K562 (cell line): ENCODE measurements at regions not wholly inside any gene's neighbourhood (a gene's known extent, or its start where the extent isn't known, plus 50 kb on each side); places are given as distances from the start of the nearest gene placed in this dataset.
"Not testable (repeated sequence)": the region's sequence is repeated elsewhere in the genome, so short reads cannot be mapped to it uniquely, and the experiment has no call there.

Experiments
- CBX2 ChIP-seq: fragments of 200-600 bp; sonication (generic); IDR thresholded peaks from one replicate; pipeline ENCODE4 v1.6.1; 2012; ENCODE audit warnings: mild to moderate bottlenecking, low read length, inconsistent platforms; ENCODE audit not compliant: insufficient read depth, poor library complexity, severe bottlenecking
- CTBP1 ChIP-seq: fragments of 450-650 bp; IDR thresholded peaks from 2 replicates; pipeline ENCODE4 v1.6.1; 2016; ENCODE audit warnings: borderline replicate concordance
- MTA3 ChIP-seq: fragments of 450-650 bp; formaldehyde crosslinking; IDR thresholded peaks from 2 replicates; pipeline ENCODE4 v1.6.1; 2017; ENCODE audit warnings: mild to moderate bottlenecking, borderline replicate concordance
- MYBL2 ChIP-seq, 2 experiments: fragments of 450-650 bp in 1 of 2; sonication (generic) in 1 of 2; formaldehyde crosslinking in 1 of 2; IDR thresholded peaks; 2 replicates each; pipeline versions ENCODE4 v1.6.1 to v1.8.1; 2017 to 2022; ENCODE audit warnings: borderline replicate concordance in 1 of 2, inconsistent platforms in 1 of 2, low read depth in 1 of 2, mild to moderate bottlenecking in 1 of 2, missing genetic modification reagents in 1 of 2, moderate library complexity in 1 of 2
- SIN3A ChIP-seq, 2 experiments: fragments of 150-350 bp in 1 of 2; IDR thresholded peaks; 2 replicates each; pipeline ENCODE4 v1.6.1; 2011 to 2016; ENCODE audit warnings: borderline replicate concordance in 2 of 2, low read depth in 2 of 2, low read length in 2 of 2, mild to moderate bottlenecking in 2 of 2, moderate library complexity in 2 of 2; ENCODE audit not compliant: control insufficient read depth in 1 of 2
- TCF7 ChIP-seq: sonication (generic); IDR thresholded peaks from 2 replicates; pipeline ENCODE4 v1.6.1; 2016; ENCODE audit warnings: antibody characterized with exemption, borderline replicate concordance
- TF ChIP-seq, protein P1 (sequence below): sonication (generic); formaldehyde crosslinking; IDR thresholded peaks from 2 replicates; pipeline ENCODE4 v1.8.0; 2022; ENCODE audit warnings: missing genetic modification reagents, mild to moderate bottlenecking, borderline replicate concordance
- TF ChIP-seq, protein P2 (sequence below), 3 experiments: IDR thresholded peaks in 2 of 3; conservative IDR thresholded peaks in 1 of 3; 2 replicates each; pipeline ENCODE4 v1.5.1; 2011 to 2012; ENCODE audit warnings: low read length in 3 of 3, mild to moderate bottlenecking in 3 of 3, control low read depth in 2 of 3, improper control_type of control experiment in 1 of 3, inconsistent platforms in 1 of 3, low read depth in 1 of 3, mixed read lengths in 1 of 3, moderate library complexity in 1 of 3; ENCODE audit not compliant: insufficient read depth in 2 of 3

DNA sequence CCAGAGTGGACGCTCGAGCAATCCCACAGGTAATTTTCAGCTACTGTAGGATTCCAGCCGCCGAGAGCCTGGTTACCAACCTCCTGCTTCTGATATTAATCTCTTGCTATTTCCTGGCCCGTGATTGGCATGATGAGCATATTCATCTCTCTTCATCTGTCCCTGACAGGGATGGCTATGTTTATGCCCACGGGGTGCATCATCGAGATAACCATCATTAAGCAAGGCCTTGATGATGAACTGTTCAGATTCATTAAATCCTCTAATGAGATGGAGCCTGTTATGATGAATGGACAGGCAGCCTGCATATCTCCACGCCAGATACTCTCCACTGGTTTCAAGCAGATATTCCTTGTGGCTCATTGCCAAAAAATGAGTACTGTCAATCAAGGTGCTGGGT, 227.3 kb downstream of the ZNF37A start:
- not testable (repeated sequence) for TF ChIP-seq MTA3; TCF7; CBX2; MYBL2 (IDR thresholded peaks at IDR 0.05; ENCODE audit: low read depth); MYBL2 (CRISPR knock-in tag; IDR thresholded peaks at IDR 0.05; ENCODE audit: borderline replicate concordance); SIN3A (IDR thresholded peaks at IDR 0.05; ENCODE audit: borderline replicate concordance in 2 of 2, control insufficient read depth in 1 of 2, low read depth in 2 of 2, low read length in 2 of 2); CTBP1
- TF ChIP-seq, protein P1, sequence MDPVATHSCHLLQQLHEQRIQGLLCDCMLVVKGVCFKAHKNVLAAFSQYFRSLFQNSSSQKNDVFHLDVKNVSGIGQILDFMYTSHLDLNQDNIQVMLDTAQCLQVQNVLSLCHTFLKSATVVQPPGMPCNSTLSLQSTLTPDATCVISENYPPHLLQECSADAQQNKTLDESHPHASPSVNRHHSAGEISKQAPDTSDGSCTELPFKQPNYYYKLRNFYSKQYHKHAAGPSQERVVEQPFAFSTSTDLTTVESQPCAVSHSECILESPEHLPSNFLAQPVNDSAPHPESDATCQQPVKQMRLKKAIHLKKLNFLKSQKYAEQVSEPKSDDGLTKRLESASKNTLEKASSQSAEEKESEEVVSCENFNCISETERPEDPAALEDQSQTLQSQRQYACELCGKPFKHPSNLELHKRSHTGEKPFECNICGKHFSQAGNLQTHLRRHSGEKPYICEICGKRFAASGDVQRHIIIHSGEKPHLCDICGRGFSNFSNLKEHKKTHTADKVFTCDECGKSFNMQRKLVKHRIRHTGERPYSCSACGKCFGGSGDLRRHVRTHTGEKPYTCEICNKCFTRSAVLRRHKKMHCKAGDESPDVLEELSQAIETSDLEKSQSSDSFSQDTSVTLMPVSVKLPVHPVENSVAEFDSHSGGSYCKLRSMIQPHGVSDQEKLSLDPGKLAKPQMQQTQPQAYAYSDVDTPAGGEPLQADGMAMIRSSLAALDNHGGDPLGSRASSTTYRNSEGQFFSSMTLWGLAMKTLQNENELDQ (CRISPR knock-in tag): not testable (repeated sequence)
- TF ChIP-seq, protein P2, sequence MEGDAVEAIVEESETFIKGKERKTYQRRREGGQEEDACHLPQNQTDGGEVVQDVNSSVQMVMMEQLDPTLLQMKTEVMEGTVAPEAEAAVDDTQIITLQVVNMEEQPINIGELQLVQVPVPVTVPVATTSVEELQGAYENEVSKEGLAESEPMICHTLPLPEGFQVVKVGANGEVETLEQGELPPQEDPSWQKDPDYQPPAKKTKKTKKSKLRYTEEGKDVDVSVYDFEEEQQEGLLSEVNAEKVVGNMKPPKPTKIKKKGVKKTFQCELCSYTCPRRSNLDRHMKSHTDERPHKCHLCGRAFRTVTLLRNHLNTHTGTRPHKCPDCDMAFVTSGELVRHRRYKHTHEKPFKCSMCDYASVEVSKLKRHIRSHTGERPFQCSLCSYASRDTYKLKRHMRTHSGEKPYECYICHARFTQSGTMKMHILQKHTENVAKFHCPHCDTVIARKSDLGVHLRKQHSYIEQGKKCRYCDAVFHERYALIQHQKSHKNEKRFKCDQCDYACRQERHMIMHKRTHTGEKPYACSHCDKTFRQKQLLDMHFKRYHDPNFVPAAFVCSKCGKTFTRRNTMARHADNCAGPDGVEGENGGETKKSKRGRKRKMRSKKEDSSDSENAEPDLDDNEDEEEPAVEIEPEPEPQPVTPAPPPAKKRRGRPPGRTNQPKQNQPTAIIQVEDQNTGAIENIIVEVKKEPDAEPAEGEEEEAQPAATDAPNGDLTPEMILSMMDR (IDR thresholded peaks at IDR 0.05 in 2 of 3, conservative IDR thresholded peaks at IDR 0.05 in 1 of 3; ENCODE audit: insufficient read depth in 2 of 3, low read depth in 1 of 3, low read length in 3 of 3): not testable (repeated sequence)
